ENCODE measurements at regions not wholly inside any gene's neighbourhood (a gene's known extent, or its start where the extent isn't known, plus 50 kb on each side); places are given as distances from the start of the nearest gene placed in this dataset.

- no peak overlapping the region for H3K4me3 ChIP-seq
- 94% methylated on average over 5 of the region's 5 CpGs for WGBS
- no peaks in the 10 kb centered on the region for H3K9me3 ChIP-seq
- no peak for TF ChIP-seq CTCF (IDR thresholded peaks at IDR 0.05)
- no peak for TF ChIP-seq POLR2AphosphoS5 (IDR thresholded peaks at IDR 0.05)
- TF ChIP-seq POLR2A (IDR thresholded peaks at IDR 0.05) = no peak
- TF ChIP-seq EP300 (IDR thresholded peaks at IDR 0.05) = no peak
- no peaks in the 10 kb centered on the region for H3K36me3 ChIP-seq
- no peak for DNase-seq (ENCODE audit: low spot score in 2 of 2)
- no peaks in the 10 kb centered on the region for H3K27me3 ChIP-seq
- H3K27ac ChIP-seq = no peak overlapping the region
- H3K4me1 ChIP-seq = no peaks in the 10 kb centered on the region
Observed at GRCh38 chr6:108758884-108759283, 89.3 kb upstream of the ARMC2 start.

GRCh38 chr6:108760126-108761050, 87.8 kb upstream of the ARMC2 start:
- H3K27me3 ChIP-seq = no peaks in the 10 kb centered on the region
- H3K4me3 ChIP-seq = no peak overlapping the region
- no peaks in the 10 kb centered on the region for H3K9me3 ChIP-seq
- no peak for DNase-seq (ENCODE audit: low spot score in 2 of 2)
- 93% methylated on average over 9 of the region's 9 CpGs for WGBS
- no peaks in the 10 kb centered on the region for H3K4me1 ChIP-seq
- H3K27ac ChIP-seq = no peak overlapping the region
- no peaks in the 10 kb centered on the region for H3K36me3 ChIP-seq
- TF ChIP-seq CTCF (IDR thresholded peaks at IDR 0.05) (no peak), POLR2AphosphoS5 (IDR thresholded peaks at IDR 0.05) (no peak), EP300 (IDR thresholded peaks at IDR 0.05) (no peak), POLR2A (IDR thresholded peaks at IDR 0.05) (no peak)

GRCh38 chr6:108762394-108762793, 85.8 kb upstream of the ARMC2 start:
- Histone ChIP-seq H3K27ac (no peak overlapping the region), H3K4me1 (no peaks in the 10 kb centered on the region), H3K9me3 (no peaks in the 10 kb centered on the region), H3K4me3 (no peak overlapping the region), H3K27me3 (no peaks in the 10 kb centered on the region), H3K36me3 (no peaks in the 10 kb centered on the region)
- no peak for DNase-seq (ENCODE audit: low spot score in 2 of 2)
- TF ChIP-seq POLR2AphosphoS5 (IDR thresholded peaks at IDR 0.05) (no peak), CTCF (IDR thresholded peaks at IDR 0.05) (no peak), POLR2A (IDR thresholded peaks at IDR 0.05) (no peak), EP300 (IDR thresholded peaks at IDR 0.05) (no peak)
- 83% methylated on average over 1 of the region's 1 CpG for WGBS

GRCh38 chr6:108763931-108764579, 84.2 kb upstream of the ARMC2 start:
- WGBS = 85% methylated on average over 10 of the region's 10 CpGs
- Histone ChIP-seq H3K27ac (no peak overlapping the region), H3K4me3 (no peak overlapping the region), H3K4me1 (no peaks in the 10 kb centered on the region), H3K36me3 (no peaks in the 10 kb centered on the region), H3K27me3 (no peaks in the 10 kb centered on the region), H3K9me3 (no peaks in the 10 kb centered on the region)
- TF ChIP-seq POLR2AphosphoS5 (IDR thresholded peaks at IDR 0.05) (no peak), POLR2A (IDR thresholded peaks at IDR 0.05) (no peak), EP300 (IDR thresholded peaks at IDR 0.05) (no peak), CTCF (IDR thresholded peaks at IDR 0.05) (no peak)
- no peak for DNase-seq (ENCODE audit: low spot score in 2 of 2)

GRCh38 chr6:108764580-108764950, 83.7 kb upstream of the ARMC2 start:
- Histone ChIP-seq H3K27ac (no peak overlapping the region), H3K36me3 (no peaks in the 10 kb centered on the region), H3K9me3 (no peaks in the 10 kb centered on the region), H3K27me3 (no peaks in the 10 kb centered on the region), H3K4me1 (no peaks in the 10 kb centered on the region), H3K4me3 (no peak overlapping the region)
- no peak for TF ChIP-seq POLR2A (IDR thresholded peaks at IDR 0.05)
- TF ChIP-seq EP300 (IDR thresholded peaks at IDR 0.05) = no peak
- TF ChIP-seq CTCF (IDR thresholded peaks at IDR 0.05) = no peak
- no peak for TF ChIP-seq POLR2AphosphoS5 (IDR thresholded peaks at IDR 0.05)
- 92% methylated on average over 1 of the region's 1 CpG for WGBS
- no peak for DNase-seq (ENCODE audit: low spot score in 2 of 2)
